HCT116 (cell line): ENCODE measurements at regions not wholly inside any gene's neighbourhood (a gene's known extent, or its start where the extent isn't known, plus 50 kb on each side); places are given as distances from the start of the nearest gene placed in this dataset.

Experiments
- YY1 ChIP-seq: IDR thresholded peaks from 2 replicates; pipeline ENCODE4 v1.6.1; 2011; ENCODE audit warnings: low read length, low read depth, moderate library complexity, mild to moderate bottlenecking; ENCODE audit not compliant: insufficient replicate concordance; ENCODE audit errors: extremely low read depth
- TF ChIP-seq, protein P1 (sequence below): IDR thresholded peaks from 2 replicates; pipeline ENCODE4 v1.6.1; 2012
- TF ChIP-seq, protein P2 (sequence below), 3 experiments: fragments of 200-600 bp in 1 of 3; sonication (generic) in 1 of 3; IDR thresholded peaks in 2 of 3; conservative IDR thresholded peaks in 1 of 3; 2 replicates each; pipeline ENCODE4 v1.5.1; 2012 to 2017; ENCODE audit warnings: low read depth in 2 of 3, low read length in 2 of 3, antibody characterized with exemption in 1 of 3, borderline replicate concordance in 1 of 3, control low read depth in 1 of 3, mild to moderate bottlenecking in 1 of 3, mixed read lengths in 1 of 3, mixed run types in 1 of 3, moderate library complexity in 1 of 3; ENCODE audit not compliant: insufficient read depth in 1 of 3

DNA sequence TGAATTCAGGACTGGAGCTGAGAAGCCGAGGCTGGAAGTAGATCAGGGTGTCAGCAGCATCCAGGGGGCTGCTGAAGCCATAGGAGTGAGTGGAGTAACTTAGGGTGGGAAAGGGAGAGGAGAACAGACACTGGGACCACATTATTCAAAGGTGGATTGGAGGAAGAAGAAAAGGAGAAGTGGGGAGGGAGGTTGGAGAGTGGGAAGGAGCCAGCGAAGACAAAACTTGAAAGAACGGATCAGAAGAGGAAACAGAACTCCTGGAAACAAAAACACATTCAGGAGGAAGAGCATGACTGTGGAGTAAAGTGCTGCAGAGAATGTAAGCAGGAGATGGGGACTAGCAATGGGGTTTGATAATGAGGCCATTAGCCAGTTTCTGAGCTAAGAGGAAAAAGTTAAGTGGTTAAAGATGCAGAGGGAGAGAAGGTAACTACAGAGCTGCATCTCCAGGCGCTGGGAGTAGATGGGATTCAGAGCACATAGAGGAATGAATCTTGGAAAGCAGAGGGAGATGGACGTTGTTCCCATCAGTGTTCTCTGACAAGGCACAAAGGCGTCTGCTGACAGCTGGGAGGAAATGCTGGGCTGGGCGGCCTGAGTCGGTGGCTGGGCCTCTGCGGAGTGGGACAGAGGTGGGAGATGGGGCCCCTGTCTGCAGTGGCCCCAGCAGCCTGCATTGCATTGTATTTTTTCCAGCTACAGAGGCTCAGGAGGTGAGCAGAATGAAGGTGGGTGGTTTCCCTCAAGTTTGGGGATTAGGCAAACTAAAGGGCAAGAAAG is 63.1 kb upstream of the LEP start:
- TF ChIP-seq, protein P1, sequence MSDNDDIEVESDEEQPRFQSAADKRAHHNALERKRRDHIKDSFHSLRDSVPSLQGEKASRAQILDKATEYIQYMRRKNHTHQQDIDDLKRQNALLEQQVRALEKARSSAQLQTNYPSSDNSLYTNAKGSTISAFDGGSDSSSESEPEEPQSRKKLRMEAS, result no peak
- TF ChIP-seq, protein P2, sequence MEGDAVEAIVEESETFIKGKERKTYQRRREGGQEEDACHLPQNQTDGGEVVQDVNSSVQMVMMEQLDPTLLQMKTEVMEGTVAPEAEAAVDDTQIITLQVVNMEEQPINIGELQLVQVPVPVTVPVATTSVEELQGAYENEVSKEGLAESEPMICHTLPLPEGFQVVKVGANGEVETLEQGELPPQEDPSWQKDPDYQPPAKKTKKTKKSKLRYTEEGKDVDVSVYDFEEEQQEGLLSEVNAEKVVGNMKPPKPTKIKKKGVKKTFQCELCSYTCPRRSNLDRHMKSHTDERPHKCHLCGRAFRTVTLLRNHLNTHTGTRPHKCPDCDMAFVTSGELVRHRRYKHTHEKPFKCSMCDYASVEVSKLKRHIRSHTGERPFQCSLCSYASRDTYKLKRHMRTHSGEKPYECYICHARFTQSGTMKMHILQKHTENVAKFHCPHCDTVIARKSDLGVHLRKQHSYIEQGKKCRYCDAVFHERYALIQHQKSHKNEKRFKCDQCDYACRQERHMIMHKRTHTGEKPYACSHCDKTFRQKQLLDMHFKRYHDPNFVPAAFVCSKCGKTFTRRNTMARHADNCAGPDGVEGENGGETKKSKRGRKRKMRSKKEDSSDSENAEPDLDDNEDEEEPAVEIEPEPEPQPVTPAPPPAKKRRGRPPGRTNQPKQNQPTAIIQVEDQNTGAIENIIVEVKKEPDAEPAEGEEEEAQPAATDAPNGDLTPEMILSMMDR (IDR thresholded peaks at IDR 0.05 in 2 of 3, conservative IDR thresholded peaks at IDR 0.05 in 1 of 3; ENCODE audit: borderline replicate concordance in 1 of 3, insufficient read depth in 1 of 3, low read depth in 2 of 3, low read length in 2 of 3), result no peak
- TF ChIP-seq YY1, result no peak
